WTC11 (cell line): ENCODE measurements at regions not wholly inside any gene's neighbourhood (a gene's known extent, or its start where the extent isn't known, plus 50 kb on each side); places are given as distances from the start of the nearest gene placed in this dataset.

ENCODE experiments used
- ATF2 ChIP-seq: sonication (generic); formaldehyde crosslinking; IDR thresholded peaks from 2 replicates; pipeline ENCODE4 v1.8.1; 2022; ENCODE audit warnings: low read depth, missing genetic modification reagents, borderline replicate concordance
- CREB1 ChIP-seq: sonication (generic); formaldehyde crosslinking; IDR thresholded peaks from 2 replicates; pipeline ENCODE4 v1.8.0; 2023; ENCODE audit warnings: mild to moderate bottlenecking, missing genetic modification reagents
- JUN ChIP-seq: sonication (generic); formaldehyde crosslinking; IDR thresholded peaks from 2 replicates; pipeline ENCODE4 v1.8.0; 2023; ENCODE audit warnings: mild to moderate bottlenecking, missing genetic modification reagents
- NFATC4 ChIP-seq: fragments of 250-450 bp; sonication (Bioruptor Pico); IDR thresholded peaks from 2 replicates; pipeline ENCODE4 v1.9.0; 2021; ENCODE audit warnings: mild to moderate bottlenecking
- NFE2L1 ChIP-seq: sonication (generic); formaldehyde crosslinking; IDR thresholded peaks from 2 replicates; pipeline ENCODE4 v1.8.1; 2023; ENCODE audit warnings: missing genetic modification reagents
- ZNF121 ChIP-seq: sonication (generic); formaldehyde crosslinking; IDR thresholded peaks from 2 replicates; pipeline ENCODE4 v1.8.0; 2023; ENCODE audit warnings: missing genetic modification reagents
- ZNF138 ChIP-seq: sonication (generic); formaldehyde crosslinking; conservative IDR thresholded peaks from 2 replicates; pipeline ENCODE4 v1.8.1; 2022; ENCODE audit warnings: mild to moderate bottlenecking, moderate library complexity, missing genetic modification reagents
- ZNF512 ChIP-seq: sonication (generic); formaldehyde crosslinking; IDR thresholded peaks from 2 replicates; pipeline ENCODE4 v1.8.1; 2022; ENCODE audit warnings: missing genetic modification reagents, borderline replicate concordance
- ZSCAN18 ChIP-seq: fragments of 250-450 bp; sonication (Bioruptor Pico); IDR thresholded peaks from 2 replicates; pipeline ENCODE4 v2.1.2; 2022; ENCODE audit warnings: mild to moderate bottlenecking, moderate library complexity
- TF ChIP-seq, protein P1 (sequence below): fragments of 200-600 bp; IDR thresholded peaks from 2 replicates; pipeline ENCODE4 v1.8.0; 2022; ENCODE audit warnings: antibody characterized with exemption
- TF ChIP-seq, protein P2 (sequence below): sonication (generic); formaldehyde crosslinking; IDR thresholded peaks from 2 replicates; pipeline ENCODE4 v1.8.1; 2022; ENCODE audit warnings: mild to moderate bottlenecking, moderate library complexity, missing genetic modification reagents
- TF ChIP-seq, protein P3 (sequence below): sonication (generic); formaldehyde crosslinking; IDR thresholded peaks from 2 replicates; pipeline ENCODE4 v1.8.0; 2022; ENCODE audit warnings: mild to moderate bottlenecking, missing genetic modification reagents

- no peak for TF ChIP-seq CREB1 (CRISPR knock-in tag)
- TF ChIP-seq ZNF138 (CRISPR knock-in tag), result no peak
- no peak for TF ChIP-seq ATF2
- TF ChIP-seq, protein P1, sequence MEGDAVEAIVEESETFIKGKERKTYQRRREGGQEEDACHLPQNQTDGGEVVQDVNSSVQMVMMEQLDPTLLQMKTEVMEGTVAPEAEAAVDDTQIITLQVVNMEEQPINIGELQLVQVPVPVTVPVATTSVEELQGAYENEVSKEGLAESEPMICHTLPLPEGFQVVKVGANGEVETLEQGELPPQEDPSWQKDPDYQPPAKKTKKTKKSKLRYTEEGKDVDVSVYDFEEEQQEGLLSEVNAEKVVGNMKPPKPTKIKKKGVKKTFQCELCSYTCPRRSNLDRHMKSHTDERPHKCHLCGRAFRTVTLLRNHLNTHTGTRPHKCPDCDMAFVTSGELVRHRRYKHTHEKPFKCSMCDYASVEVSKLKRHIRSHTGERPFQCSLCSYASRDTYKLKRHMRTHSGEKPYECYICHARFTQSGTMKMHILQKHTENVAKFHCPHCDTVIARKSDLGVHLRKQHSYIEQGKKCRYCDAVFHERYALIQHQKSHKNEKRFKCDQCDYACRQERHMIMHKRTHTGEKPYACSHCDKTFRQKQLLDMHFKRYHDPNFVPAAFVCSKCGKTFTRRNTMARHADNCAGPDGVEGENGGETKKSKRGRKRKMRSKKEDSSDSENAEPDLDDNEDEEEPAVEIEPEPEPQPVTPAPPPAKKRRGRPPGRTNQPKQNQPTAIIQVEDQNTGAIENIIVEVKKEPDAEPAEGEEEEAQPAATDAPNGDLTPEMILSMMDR, result no peak
- TF ChIP-seq NFATC4, result no peak
- TF ChIP-seq JUN, result no peak
- no peak for TF ChIP-seq ZSCAN18 (CRISPR knock-in tag)
- no peak for TF ChIP-seq ZNF121
- TF ChIP-seq, protein P2, sequence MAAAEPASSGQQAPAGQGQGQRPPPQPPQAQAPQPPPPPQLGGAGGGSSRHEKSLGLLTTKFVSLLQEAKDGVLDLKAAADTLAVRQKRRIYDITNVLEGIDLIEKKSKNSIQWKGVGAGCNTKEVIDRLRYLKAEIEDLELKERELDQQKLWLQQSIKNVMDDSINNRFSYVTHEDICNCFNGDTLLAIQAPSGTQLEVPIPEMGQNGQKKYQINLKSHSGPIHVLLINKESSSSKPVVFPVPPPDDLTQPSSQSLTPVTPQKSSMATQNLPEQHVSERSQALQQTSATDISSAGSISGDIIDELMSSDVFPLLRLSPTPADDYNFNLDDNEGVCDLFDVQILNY (CRISPR knock-in tag), result no peak
- no peak for TF ChIP-seq ZNF512
- no peak for TF ChIP-seq NFE2L1 (CRISPR knock-in tag)
- TF ChIP-seq, protein P3, sequence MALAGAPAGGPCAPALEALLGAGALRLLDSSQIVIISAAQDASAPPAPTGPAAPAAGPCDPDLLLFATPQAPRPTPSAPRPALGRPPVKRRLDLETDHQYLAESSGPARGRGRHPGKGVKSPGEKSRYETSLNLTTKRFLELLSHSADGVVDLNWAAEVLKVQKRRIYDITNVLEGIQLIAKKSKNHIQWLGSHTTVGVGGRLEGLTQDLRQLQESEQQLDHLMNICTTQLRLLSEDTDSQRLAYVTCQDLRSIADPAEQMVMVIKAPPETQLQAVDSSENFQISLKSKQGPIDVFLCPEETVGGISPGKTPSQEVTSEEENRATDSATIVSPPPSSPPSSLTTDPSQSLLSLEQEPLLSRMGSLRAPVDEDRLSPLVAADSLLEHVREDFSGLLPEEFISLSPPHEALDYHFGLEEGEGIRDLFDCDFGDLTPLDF (CRISPR knock-in tag), result no peak
Measured at GRCh38 chr3:193906849-193907410, 229.0 kb upstream of the HES1 start.
